SU-DHL-6 (cell line): ENCODE measurements at regions not wholly inside any gene's neighbourhood (a gene's known extent, or its start where the extent isn't known, plus 50 kb on each side); places are given as distances from the start of the nearest gene placed in this dataset.

Experiments used
- H2AFZ ChIP-seq: fragments of 200-600 bp; sonication (generic); 2 replicates; pipeline ENCODE4 v1.6.1; 2014; ENCODE audit warnings: low read depth, mild to moderate bottlenecking, moderate library complexity, mixed read lengths, antibody characterized with exemption, low read length; ENCODE audit not compliant: severe bottlenecking
- H3F3A ChIP-seq: fragments of 200-600 bp; shearing (Covaris generic); 2 replicates; pipeline ENCODE4 v1.6.0; 2016; ENCODE audit warnings: antibody characterized with exemption, mild to moderate bottlenecking; ENCODE audit not compliant: insufficient read depth
- H3K27ac ChIP-seq: fragments of 200-600 bp; sonication (generic); 2 replicates; pipeline ENCODE4 v1.5.1; 2016; ENCODE audit warnings: low read depth, mild to moderate bottlenecking, low read length, moderate library complexity, mixed read lengths
- H3K27me3 ChIP-seq: fragments of 200-600 bp; sonication (generic), shearing (Covaris generic); 2 replicates; pipeline ENCODE4 v1.6.0; 2014; ENCODE audit warnings: mild to moderate bottlenecking, low read length
- H3K36me3 ChIP-seq: fragments of 200-600 bp; sonication (generic); 2 replicates; pipeline ENCODE4 v1.6.1; 2014; ENCODE audit warnings: mild to moderate bottlenecking, low read length, mixed read lengths
- H3K4me2 ChIP-seq: fragments of 300-600, 200-600 bp; shearing (Covaris generic), sonication (generic); 2 replicates; pipeline ENCODE4 v1.6.0; 2014; ENCODE audit warnings: low read length, low read depth, mild to moderate bottlenecking; ENCODE audit not compliant: poor library complexity, severe bottlenecking
- H3K4me3 ChIP-seq: fragments of 200-600 bp; sonication (generic); 2 replicates; pipeline ENCODE4 v1.5.1; 2014; ENCODE audit warnings: antibody characterized with exemption, low read length, mild to moderate bottlenecking, mixed read lengths; ENCODE audit not compliant: insufficient read depth, poor library complexity, severe bottlenecking
- H3K79me2 ChIP-seq: fragments of 200-600 bp; sonication (generic); 2 replicates; pipeline ENCODE4 v1.6.1; 2014; ENCODE audit warnings: mild to moderate bottlenecking, low read length, moderate library complexity; ENCODE audit not compliant: insufficient read depth
- H3K9ac ChIP-seq: fragments of 200-600 bp; sonication (generic); 2 replicates; pipeline ENCODE4 v1.7.0; 2014; ENCODE audit warnings: mild to moderate bottlenecking, low read length
- H3K9me2 ChIP-seq: fragments of 200-600 bp; sonication (generic); replicated peaks from 2 replicates; pipeline ENCODE4 v1.6.1; 2014; ENCODE audit warnings: low read length; ENCODE audit not compliant: insufficient read depth
- H3K9me3 ChIP-seq: fragments of 200-600 bp; sonication (generic); 2 replicates; pipeline ENCODE4 v1.6.1; 2014; ENCODE audit warnings: low read length, mixed read lengths; ENCODE audit not compliant: insufficient read depth
- H4K20me1 ChIP-seq: fragments of 200-600 bp; sonication (generic); 2 replicates; pipeline ENCODE4 v1.6.1; 2014; ENCODE audit warnings: low read depth, mild to moderate bottlenecking, antibody characterized with exemption, low read length, moderate library complexity, mixed read lengths
- CTCF ChIP-seq: fragments of 200-600 bp; sonication (generic); IDR thresholded peaks from one replicate; pipeline ENCODE4 v1.5.1; 2017; ENCODE audit warnings: antibody characterized with exemption, mild to moderate bottlenecking, low read length, moderate library complexity; ENCODE audit not compliant: insufficient read depth, poor library complexity, severe bottlenecking
- EZH2phosphoT487 ChIP-seq: fragments of 200-600 bp; sonication (generic), shearing (Covaris generic); conservative IDR thresholded peaks from 2 replicates; pipeline ENCODE4 v1.6.1; 2018; ENCODE audit warnings: mild to moderate bottlenecking, antibody characterized with exemption, low read length, moderate library complexity, mixed read lengths

GRCh38 chr17:73749928-73750605 is 105.8 kb upstream of the SDK2 start:
- no peaks in the 10 kb centered on the region for H3K36me3 ChIP-seq
- H3K4me3 ChIP-seq: no peak overlapping the region
- no peaks in the 10 kb centered on the region for H3K27me3 ChIP-seq
- H4K20me1 ChIP-seq: no peaks in the 10 kb centered on the region
- no peaks in the 10 kb centered on the region for H3K9me2 ChIP-seq
- H3K9ac ChIP-seq: no peak overlapping the region
- no peak overlapping the region for H3K4me2 ChIP-seq
- H3K9me3 ChIP-seq: no peaks in the 10 kb centered on the region
- H2AFZ ChIP-seq: no peak overlapping the region
- no peaks in the 10 kb centered on the region for H3K79me2 ChIP-seq
- no peak overlapping the region for H3K27ac ChIP-seq
- TF ChIP-seq EZH2phosphoT487 (no peak), CTCF (no peak)
- no peaks in the 10 kb centered on the region for H3F3A ChIP-seq

- H3K4me3 ChIP-seq: no peak overlapping the region
- H3K27me3 ChIP-seq: no peaks in the 10 kb centered on the region
- no peaks in the 10 kb centered on the region for H3K9me2 ChIP-seq
- H3K36me3 ChIP-seq: no peaks in the 10 kb centered on the region
- H3K79me2 ChIP-seq: no peaks in the 10 kb centered on the region
- no peak overlapping the region for H3K4me2 ChIP-seq
- TF ChIP-seq EZH2phosphoT487 (no peak), CTCF (no peak)
- no peak overlapping the region for H3K27ac ChIP-seq
- no peaks in the 10 kb centered on the region for H3K9me3 ChIP-seq
- no peaks in the 10 kb centered on the region for H4K20me1 ChIP-seq
- H2AFZ ChIP-seq: no peak overlapping the region
- no peak overlapping the region for H3K9ac ChIP-seq
- H3F3A ChIP-seq: no peaks in the 10 kb centered on the region
These were observed 106.7 kb upstream of the SDK2 start for GRCh38 chr17:73750975-73751374.

GRCh38 chr17:73753751-73754496 is 109.7 kb upstream of the SDK2 start:
- H3K4me2 ChIP-seq: no peak overlapping the region
- H3K4me3 ChIP-seq: no peak overlapping the region
- H3K27me3 ChIP-seq: no peaks in the 10 kb centered on the region
- no peaks in the 10 kb centered on the region for H3K36me3 ChIP-seq
- no peak for TF ChIP-seq EZH2phosphoT487
- TF ChIP-seq CTCF: no peak
- no peaks in the 10 kb centered on the region for H3K9me3 ChIP-seq
- H3K79me2 ChIP-seq: no peaks in the 10 kb centered on the region
- no peaks in the 10 kb centered on the region for H4K20me1 ChIP-seq
- H3K9ac ChIP-seq: no peak overlapping the region
- H2AFZ ChIP-seq: no peak overlapping the region
- H3F3A ChIP-seq: no peaks in the 10 kb centered on the region
- H3K27ac ChIP-seq: no peak overlapping the region
- no peaks in the 10 kb centered on the region for H3K9me2 ChIP-seq
